ENCODE measurements at regions not wholly inside any gene's neighbourhood (a gene's known extent, or its start where the extent isn't known, plus 50 kb on each side); places are given as distances from the start of the nearest gene placed in this dataset.

DNA sequence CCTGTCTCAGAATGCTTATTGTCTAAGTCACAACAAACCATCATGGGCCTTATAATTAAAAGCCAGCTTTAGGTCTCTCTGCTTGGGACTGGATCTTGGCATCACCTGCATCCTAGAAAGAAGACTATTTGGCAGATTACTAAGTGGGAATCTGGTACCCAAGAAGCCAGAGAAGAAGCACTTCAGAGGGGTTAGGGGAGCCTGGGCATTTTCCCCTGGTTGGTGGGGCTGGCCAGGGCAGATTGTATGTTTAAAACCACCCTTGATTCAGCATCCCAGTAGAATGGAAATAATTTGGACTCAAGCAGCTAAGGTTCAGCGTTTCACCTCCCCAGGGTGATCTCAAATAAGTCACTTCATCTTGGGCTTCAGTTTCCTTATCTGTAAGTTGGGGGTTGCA, 193.7 kb downstream of the MIAT start:
- no peak for TF ChIP-seq EZH2 (IDR thresholded peaks at IDR 0.05; ENCODE audit: borderline replicate concordance, low read length)
- TF ChIP-seq, protein P1, sequence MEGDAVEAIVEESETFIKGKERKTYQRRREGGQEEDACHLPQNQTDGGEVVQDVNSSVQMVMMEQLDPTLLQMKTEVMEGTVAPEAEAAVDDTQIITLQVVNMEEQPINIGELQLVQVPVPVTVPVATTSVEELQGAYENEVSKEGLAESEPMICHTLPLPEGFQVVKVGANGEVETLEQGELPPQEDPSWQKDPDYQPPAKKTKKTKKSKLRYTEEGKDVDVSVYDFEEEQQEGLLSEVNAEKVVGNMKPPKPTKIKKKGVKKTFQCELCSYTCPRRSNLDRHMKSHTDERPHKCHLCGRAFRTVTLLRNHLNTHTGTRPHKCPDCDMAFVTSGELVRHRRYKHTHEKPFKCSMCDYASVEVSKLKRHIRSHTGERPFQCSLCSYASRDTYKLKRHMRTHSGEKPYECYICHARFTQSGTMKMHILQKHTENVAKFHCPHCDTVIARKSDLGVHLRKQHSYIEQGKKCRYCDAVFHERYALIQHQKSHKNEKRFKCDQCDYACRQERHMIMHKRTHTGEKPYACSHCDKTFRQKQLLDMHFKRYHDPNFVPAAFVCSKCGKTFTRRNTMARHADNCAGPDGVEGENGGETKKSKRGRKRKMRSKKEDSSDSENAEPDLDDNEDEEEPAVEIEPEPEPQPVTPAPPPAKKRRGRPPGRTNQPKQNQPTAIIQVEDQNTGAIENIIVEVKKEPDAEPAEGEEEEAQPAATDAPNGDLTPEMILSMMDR (IDR thresholded peaks at IDR 0.05; ENCODE audit: low read length) = no peak

All from OCI-LY1 (cell line).